AG08396 (cell line): ENCODE measurements at regions not wholly inside any gene's neighbourhood (a gene's known extent, or its start where the extent isn't known, plus 50 kb on each side); places are given as distances from the start of the nearest gene placed in this dataset.
"Not testable (repeated sequence)": the region's sequence is repeated elsewhere in the genome, so short reads cannot be mapped to it uniquely, and the experiment has no call there.

Source experiments
- DNase-seq: peaks from one replicate; pipeline ENCODE4 v3.0.0; 2012; ENCODE audit warnings: low spot score, mixed read lengths

DNA sequence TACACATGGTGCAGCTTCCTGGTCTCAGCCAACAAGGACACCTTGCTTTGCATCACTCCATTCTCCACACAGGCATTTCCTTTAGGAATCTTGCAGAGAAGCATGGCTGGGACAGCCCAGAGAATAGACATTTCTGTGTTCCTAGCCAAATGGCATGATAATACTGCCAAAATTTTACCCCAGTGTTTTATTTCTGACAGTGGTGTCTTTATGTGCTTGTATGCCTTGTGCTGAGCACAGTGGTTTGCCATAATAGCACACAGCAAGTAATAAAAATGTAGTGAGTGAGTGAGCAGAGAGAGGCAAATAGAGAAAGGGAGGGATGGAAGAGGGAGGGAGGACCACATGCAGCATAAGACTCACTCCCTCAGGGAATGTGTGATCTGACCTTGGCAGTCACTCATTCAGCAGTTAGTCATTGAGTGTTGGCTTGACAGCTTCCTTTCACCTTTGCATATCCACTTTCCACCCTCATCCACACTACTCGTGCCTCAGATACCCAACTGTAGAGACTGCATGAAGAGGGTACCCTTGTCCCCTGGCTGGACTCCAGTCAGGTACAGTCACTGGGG is 212.8 kb upstream of the CCDC196 start:
- DNase-seq = no peak

DNA sequence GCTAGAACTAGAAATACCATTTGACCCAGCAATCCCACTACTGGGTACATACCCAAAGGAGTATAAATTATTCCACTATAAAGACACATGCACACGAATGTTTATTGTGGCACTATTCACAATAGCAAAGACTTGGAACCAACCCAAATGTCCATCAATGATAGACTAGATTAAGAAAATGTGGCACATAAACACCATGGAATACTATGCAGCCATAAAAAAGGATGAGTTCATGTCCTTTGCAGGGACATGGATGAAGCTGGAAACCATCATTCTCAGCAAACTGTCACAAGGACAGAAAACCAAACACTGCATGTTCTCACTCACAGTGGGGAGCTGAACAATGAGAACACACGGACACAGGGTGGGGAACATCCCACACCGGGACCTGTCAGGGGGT is 207.8 kb upstream of the CCDC196 start:
- DNase-seq = not testable (repeated sequence)

DNA sequence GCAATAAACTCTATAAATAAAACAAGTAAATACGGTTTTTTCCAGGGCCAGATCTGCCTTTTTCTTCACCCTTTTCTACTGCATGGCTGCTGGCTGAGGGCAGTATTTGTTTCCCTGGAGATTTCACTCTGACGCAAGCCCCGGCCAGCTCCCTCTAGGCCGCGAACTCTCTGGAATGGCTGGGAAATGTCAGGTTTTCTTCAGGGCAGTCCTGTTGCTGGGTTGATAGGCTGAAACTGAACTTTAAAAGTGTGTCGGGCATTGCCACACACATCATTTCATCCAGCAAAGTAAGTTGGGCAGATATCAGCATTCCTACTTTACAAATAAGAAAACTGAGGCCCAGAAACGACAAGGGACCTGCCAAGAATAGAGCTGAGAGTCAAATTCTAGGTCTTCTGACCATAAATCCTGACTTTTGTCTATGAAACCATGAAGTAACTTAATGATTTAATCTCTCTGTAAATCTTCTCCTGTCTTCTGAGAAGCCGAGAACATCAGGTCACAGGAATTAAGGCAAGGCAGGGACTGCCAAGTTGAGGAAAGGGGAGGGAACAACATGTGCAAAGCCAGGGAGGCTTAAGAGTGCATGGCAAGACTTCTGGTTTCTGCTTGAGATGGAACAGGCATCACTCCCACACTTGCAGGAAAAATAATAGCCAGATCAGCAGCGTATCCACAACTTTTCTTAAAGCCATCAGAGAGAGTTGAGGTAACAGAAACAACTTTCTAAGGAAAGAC is 205.0 kb upstream of the CCDC196 start:
- no peak for DNase-seq

DNA sequence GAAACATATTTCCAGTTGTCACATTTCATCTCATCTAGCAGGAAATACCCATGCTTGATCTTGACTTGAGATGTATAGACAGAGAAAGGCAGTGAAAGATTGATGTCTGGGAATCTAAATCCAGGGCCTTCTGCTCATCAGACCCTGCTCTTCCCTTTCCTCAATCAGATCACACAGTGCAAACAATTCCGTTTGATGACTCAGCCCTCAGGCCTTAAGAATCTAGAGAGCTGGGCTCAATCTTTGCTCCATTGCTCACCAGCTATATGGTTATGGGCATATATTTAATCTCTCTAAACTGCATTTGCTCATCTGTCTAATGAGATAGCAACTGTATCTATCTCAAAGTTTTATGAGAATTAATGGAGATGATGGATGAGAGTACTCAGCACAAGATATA is 201.8 kb upstream of the CCDC196 start:
- DNase-seq = no peak

DNA sequence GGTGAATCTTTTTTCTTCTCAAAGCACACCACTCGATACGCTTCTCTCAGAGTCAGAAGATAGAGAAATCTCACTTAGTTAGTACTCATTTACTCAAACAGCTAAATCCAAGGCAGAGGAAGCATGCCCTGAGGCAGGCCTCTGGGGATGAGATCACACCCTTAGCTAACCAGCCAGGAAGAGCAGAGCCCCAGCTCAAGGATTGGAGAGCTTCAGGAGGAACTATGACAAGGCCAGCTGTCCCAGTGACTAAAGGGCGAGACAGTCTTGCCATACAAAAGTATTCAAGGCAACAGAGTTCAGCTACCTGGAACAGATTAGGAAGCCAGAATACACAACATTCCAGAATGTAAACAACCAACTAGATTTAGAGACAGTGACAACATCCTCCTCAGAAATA is 197.7 kb upstream of the CCDC196 start:
- no peak for DNase-seq

DNA sequence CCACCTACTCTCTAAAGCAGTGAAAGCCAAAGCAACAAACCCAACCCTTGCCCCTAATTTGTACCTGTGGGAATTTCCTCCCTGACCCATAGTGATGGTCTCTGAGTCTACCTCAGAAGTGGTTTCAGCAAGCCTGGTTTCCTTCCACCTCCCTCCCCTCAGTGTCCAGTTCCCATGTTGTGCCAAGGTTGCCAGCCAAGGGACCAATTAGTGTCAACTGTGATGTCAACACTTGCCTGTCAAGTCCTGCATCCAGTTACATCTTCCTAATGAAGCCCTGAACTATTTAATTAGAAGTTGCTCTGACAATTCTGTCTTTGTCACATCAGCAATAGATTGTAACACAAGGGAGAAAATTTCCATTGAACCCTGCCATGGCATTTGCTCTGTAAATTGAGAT is 194.4 kb upstream of the CCDC196 start:
- no peak for DNase-seq

DNA sequence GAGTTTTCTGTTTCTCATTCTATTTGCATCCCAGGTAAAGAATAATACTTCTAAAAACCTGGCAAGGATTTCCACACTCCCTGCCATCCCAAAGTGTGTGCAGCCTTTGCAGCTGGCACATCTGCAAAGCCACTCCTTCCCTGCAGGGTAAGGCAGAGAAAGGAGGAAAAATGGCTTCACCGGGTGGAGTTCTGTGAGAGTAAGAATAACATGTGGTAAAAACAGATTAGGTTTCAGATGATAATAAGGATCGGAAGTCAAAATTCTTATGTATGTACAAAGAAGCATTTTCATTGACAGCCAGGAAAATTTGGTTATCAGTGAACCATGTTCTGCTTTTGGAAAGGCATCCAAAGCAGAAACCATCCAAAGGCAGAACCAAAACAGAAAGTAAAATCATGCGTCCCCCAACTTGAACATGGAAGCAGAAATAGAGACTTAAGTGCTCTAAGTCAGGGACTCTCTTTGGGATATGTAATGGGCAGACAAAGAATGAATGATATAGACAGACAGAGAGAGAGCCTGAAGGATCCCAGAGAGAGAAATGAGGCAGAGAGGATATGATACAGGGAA is 192.6 kb upstream of the CCDC196 start:
- no peak for DNase-seq

DNA sequence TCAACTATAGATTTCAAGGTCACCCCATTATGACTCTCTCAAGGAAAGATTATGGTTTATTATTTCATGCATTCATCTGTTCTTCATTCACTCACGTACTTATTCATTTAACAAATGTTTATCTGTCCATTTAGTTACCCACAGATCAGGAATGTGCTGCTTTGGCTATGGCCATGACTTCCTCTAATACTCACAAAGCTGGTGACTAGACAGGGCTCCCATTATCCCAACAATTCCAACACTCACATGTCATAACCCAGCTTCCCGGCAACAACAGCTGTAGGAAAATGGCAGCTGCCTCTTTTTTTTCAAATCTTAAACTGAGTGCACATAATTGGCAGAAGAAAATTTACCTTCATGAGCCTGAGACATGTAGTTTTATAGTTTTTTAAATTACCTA is 190.8 kb upstream of the CCDC196 start:
- DNase-seq = no peak

DNA sequence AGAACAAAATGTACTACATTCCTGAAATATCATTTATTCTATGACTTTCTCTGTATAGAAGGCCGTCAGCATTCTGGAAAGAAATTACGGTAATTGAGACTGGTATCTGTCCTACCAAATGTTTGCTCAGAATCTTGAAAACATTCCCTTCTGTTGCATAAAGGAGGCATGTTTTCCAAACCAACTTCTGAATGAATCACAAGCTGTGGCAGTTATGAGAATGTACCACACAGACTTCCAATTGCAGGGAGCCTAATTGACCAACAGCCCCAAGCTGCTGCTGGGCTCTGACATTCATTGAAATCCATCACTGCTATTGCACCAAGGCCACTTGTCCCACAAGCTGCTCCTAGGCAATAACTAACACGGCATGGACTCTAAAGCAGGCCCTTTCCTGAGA is 185.3 kb upstream of the CCDC196 start:
- no peak for DNase-seq

DNA sequence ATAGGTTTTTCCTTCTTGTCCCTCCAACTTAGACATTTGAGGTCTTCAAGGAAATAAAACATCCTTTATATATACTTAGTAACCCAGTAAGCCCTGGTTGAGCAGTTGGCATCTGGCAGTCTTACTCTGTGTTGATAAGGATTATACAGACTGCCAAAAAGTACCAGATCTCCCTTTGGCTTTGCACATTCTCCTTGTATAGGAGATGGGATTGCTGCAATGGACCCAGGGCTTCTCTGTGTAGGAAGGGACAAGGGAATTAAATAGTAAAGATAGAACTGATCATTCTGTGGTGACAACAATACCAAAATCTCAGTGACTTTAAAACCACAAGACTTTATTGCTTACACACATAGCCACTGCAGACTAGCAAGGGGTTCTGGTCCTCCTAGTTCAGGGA is 180.1 kb upstream of the CCDC196 start:
- DNase-seq = no peak

DNA sequence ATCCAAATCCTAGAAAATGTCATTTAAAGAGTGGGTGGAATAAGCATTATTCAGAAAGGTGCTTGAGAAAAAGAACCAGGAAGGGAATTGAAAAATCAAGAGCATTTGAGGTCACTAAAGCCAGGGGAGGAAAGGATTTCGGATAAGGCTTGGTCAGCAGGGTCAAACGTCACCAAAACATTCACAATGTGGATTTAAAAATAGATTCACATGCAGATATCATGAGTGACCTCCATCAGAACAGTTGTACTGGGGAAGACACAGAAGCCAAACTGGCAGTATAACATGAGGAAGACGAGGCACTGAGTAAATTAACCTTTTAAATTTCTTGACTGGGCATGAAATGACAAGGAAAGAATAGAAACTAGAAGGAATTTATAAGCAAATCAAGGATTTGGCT is 175.1 kb upstream of the CCDC196 start:
- no peak for DNase-seq

DNA sequence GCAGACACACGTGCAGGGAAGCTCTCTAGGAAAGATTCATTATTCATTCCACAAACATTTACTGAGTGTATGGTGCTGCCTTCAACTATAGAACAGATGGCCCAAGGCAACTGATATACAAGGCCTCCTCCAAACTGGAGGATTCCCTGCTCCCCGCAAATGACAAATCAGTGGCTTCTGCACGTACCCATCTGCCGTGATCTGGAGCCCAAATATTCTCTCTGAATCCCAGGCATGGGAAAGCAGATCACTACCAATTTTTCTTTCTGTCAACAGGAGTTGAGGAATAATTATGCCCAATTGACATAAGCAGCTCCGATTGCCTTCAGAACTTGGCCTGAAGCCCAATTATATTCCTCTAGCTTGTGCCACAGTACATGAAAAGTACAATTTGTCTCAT is 174.2 kb upstream of the CCDC196 start:
- DNase-seq = no peak

DNA sequence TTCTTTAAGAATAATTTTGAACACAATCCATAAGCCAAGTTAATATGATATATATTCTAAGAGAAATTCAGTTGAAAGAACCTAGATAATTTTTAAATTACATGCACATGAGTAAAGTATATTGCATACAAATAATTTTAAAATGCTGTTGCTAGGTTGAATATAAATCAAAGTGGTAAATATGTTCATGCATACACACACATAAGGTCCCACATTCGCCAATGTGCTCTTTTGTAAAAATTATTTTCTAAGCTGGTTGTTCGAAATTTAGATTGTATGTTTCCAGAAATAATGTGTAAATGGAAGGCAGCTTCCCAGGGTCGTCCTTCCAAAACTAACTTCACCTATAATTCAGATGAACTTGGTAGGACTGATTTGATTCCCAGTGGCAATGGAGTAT is 173.7 kb upstream of the CCDC196 start:
- DNase-seq = no peak

DNA sequence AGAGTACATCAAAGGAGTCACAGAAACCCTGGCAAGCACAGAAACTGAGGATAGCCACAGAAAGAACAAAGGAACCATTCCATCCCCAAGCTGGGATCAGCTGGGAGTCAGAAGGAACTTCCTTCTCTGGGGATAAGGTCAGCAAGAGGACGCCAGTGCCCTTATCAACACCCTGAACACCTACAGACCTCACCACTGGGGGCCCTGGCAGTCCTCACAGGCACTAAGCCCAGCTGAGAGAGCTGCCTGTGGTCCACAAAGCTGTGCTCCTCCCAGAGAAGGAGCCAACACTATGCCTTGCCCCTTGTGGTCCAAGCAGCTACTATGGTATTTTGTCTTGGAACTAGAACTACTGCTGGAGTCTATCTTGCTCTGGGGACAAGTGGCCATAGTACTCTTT is 171.1 kb upstream of the CCDC196 start:
- DNase-seq = no peak

DNA sequence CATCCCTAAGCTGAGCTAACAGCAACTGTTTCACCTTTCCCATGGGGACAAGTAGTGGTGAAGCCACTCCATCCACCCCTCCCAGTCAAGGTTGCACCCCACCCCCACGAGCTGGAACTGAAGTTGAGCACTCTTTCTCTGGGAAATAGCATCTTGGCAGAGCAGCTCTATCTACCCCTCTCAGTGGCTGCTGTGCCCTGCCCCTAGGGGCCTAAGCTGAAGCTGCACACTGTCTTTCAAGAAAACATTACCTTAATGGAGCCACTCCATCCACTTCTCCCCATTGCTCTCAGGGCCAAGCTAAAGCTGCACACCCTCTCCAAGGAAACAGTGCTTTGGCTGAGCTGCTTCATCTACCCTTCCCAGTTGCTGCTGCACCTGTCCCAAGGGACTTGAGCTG is 170.6 kb upstream of the CCDC196 start:
- no peak for DNase-seq

DNA sequence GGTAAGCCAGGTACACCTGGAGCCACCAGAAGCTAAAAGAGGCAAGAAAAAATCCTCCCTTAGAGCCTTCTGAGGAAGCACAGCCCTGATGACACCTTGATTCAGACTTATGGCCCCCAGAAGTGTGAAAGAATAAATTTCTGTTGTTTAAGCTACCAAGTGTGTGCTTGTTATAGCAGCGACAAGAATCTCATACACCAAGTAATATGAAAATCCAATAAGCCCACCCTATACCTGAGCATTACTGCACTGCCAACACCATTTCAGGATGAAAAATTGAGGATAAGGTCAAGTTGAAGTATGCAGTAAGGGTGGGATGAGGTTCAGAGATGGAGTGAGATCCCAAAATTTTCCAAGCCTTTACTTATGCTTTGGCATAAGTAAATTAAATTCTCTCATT is 163.6 kb upstream of the CCDC196 start:
- no peak for DNase-seq

DNA sequence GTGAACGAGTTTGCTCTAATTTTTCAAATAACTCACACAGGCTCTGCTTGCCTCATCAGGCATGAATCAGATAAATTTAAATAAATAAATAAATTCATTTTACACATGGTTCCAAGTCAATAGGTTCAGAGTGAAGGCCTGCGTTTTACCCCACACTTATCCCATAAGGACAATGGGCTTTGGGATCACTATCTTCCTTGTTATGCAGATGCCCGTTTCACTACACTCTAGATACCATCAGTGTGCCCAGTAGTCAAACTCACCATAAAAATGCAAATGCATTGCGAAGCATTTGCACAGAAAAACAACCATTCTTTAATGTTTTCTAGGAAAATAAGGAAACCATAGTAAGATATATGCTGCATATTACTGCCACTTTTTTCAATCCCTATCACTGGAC is 155.9 kb upstream of the CCDC196 start:
- no peak for DNase-seq

DNA sequence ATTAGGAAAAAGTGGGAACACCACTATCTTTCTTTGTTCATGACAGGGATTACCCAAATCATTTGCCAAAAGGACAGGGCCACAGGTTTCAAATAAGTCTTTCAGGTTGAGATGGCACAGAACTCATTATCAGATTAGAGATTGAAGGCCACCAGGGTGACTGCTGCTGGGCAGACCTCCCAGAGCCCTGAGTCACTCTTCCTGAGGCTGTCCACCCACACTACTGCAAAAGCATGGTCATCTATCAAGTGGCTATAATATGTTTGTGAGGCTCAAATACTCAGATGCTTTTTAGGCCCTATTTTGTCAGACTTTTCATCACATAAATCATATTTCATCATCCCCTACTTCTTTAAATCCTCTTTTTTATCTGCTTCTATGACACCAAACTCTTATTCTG is 155.3 kb upstream of the CCDC196 start:
- DNase-seq = no peak

DNA sequence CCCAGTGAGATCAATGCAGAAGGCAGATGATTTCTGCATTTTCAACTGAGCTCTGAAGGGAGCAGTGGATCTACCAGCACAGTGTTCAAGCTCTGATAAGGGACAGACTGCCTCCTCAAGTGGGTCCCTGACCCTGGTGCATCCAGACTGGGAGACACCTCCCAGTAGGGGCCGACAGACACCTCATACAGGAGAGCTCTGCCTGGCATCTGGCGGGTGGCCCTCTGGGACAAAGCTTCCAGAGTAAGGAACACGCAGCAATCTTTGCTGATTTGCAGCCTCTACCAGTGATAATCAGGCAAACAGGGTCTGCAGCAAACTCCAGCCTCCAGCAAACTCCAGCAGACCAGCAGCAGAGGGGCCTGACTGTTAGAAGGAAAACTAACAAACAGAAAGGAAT is 152.9 kb upstream of the CCDC196 start:
- not testable (repeated sequence) for DNase-seq

DNA sequence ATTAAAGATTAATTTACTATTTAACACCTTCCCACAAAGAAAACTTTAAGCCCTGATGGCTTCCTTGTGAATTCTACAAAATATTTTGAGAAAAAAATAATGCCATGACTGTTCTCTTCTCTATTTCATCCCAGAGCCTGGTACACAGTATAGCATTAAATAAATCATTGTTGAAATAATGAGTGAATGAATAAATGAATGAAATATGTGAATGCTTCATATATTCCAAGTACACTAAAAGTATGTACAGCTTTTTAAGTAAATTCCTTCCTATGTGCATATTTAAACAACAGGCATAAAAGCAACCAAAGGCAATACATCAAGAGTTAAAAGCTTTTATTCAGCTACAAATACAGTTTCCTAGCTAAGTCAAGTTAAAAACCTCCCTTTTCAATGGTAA is 144.9 kb upstream of the CCDC196 start:
- no peak for DNase-seq

DNA sequence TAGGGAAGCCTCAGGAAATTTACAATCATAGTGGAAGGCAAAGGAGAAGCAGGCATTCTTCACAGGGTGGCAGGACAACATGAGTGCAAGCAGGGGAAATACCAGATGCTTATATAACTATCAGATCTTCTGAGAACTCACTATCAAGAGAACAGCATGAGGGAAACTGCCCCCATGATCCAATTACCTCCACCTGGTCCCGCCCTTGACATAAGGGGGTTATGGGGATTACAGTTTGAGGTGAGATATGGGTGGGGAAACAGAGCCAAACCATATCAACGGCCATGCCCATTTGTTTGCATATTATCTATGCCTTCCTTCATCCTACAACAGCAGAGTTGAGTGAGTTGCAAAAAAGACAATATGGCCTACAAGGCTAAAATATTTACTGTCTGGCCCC is 140.2 kb upstream of the CCDC196 start:
- no peak for DNase-seq

DNA sequence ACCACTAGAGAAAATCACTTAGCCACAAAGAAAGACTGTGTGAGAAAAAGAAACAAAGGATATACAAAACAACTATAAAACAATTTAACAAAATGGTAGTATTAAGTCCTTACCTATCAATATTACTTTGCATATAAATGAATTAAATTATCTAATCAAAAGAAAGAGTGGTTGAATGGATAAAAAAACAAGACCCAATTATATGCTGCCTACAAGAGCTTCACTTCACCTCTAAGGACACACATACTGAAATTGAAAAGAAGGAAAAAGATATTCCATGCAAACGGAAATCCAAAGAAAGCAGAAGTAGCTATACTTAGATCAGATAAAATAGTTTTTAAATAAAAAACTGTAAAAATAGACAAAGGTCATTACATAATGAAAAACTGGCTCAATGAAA is 134.9 kb upstream of the CCDC196 start:
- no peak for DNase-seq

DNA sequence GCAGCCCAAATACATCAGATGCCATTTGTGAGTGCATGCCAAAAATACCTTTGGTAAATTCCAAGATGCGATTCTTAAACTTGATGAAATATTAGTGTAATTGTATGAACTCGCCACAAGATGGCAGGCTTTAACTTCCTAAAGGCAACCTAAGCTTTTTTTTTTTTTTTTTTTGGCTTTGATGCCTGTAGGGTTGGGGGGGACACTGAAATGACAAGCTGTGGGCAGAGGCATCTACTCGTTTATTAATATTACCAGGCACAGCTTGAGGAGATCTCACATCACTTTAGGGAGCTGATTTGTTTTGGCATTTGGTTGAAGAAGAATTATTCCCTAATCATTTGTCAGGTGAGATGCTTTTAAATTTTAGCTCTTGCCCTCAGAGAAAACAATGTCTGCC is 126.7 kb upstream of the CCDC196 start:
- DNase-seq = peak; percentile 54

DNA sequence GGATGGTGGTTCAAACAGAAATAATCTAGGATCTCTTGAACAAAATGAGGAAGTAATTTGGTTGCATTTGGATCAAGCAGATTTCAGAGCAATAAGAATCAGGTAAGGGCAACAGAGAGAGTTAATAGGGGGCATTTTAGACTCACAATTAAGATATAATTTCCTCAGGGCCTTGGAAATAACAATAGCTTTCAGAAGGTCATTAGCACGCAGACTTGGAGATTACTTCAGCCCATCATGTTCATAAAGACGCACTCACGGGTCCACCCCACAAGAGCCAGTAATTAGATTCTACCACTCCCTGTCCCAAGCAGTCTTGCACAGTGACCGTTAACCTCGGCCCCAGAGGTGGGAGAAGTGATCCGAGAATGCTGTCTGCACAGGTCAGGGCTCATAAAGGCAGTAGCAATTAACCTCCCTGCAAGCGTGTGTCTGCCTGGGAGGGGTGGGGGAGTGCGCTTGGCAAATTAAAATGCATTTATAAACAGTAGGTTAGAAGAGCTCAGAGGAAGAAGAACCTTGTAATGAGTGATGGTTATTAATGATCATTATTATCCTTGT is 125.7 kb upstream of the CCDC196 start:
- no peak for DNase-seq
